Stimulated activated CD8-positive, alpha-beta memory T cell treated with anti-CD3 and anti-CD28 coated beads, Interleukin-12 subunit alpha, Interleukin-12 subunit beta, amount 100 ng/mL, for 1 hour (primary cell): ENCODE measurements at regions not wholly inside any gene's neighbourhood (a gene's known extent, or its start where the extent isn't known, plus 50 kb on each side); places are given as distances from the start of the nearest gene placed in this dataset.

Experiments
- DNase-seq: peaks from one replicate; pipeline ENCODE4 v3.0.0-alpha.2; 2020; ENCODE audit warnings: low read depth

- no peak for DNase-seq
Measured at GRCh38 chr18:41540237-41540871, 414.7 kb upstream of the PIK3C3 start.

GRCh38 chr18:41538751-41539150 is 416.3 kb upstream of the PIK3C3 start:
- DNase-seq, result no peak

- DNase-seq, result no peak
Measured at GRCh38 chr18:41537666-41538065, 417.4 kb upstream of the PIK3C3 start.

- no peak for DNase-seq
Measured at GRCh38 chr18:41532344-41533086, 422.5 kb upstream of the PIK3C3 start.

GRCh38 chr18:41530970-41531369 is 424.1 kb upstream of the PIK3C3 start:
- DNase-seq, result no peak

- no peak for DNase-seq
Measured at GRCh38 chr18:41529093-41529492, 425.9 kb upstream of the PIK3C3 start.

GRCh38 chr18:41526054-41526453 is 429.0 kb upstream of the PIK3C3 start:
- no peak for DNase-seq

GRCh38 chr18:41524674-41525470 is 430.2 kb upstream of the PIK3C3 start:
- DNase-seq, result no peak

- no peak for DNase-seq
Measured at GRCh38 chr18:41517142-41517541, 437.9 kb upstream of the PIK3C3 start.

GRCh38 chr18:41513438-41513837 is 441.6 kb upstream of the PIK3C3 start:
- no peak for DNase-seq

GRCh38 chr18:41504316-41504715 is 450.7 kb upstream of the PIK3C3 start:
- no peak for DNase-seq

- DNase-seq, result no peak
Measured at GRCh38 chr18:41501848-41502247, 453.2 kb upstream of the PIK3C3 start.

GRCh38 chr18:41499345-41499744 is 455.7 kb upstream of the PIK3C3 start:
- DNase-seq, result no peak

GRCh38 chr18:41490861-41491260 is 464.2 kb upstream of the PIK3C3 start:
- no peak for DNase-seq

GRCh38 chr18:41486575-41486974 is 468.5 kb upstream of the PIK3C3 start:
- DNase-seq, result no peak

GRCh38 chr18:41484069-41484468 is 471.0 kb upstream of the PIK3C3 start:
- no peak for DNase-seq

GRCh38 chr18:41482501-41482900 is 472.5 kb upstream of the PIK3C3 start:
- no peak for DNase-seq

GRCh38 chr18:41466436-41467160 is 488.4 kb upstream of the PIK3C3 start:
- DNase-seq, result no peak

GRCh38 chr18:41465386-41465785 is 489.6 kb upstream of the PIK3C3 start:
- no peak for DNase-seq

- no peak for DNase-seq
Measured at GRCh38 chr18:41464278-41464677, 490.8 kb upstream of the PIK3C3 start.

GRCh38 chr18:41462946-41463345 is 492.1 kb upstream of the PIK3C3 start:
- DNase-seq, result no peak

- DNase-seq, result no peak
Measured at GRCh38 chr18:41461114-41461513, 493.9 kb upstream of the PIK3C3 start.
